ENCODE measurements at regions not wholly inside any gene's neighbourhood (a gene's known extent, or its start where the extent isn't known, plus 50 kb on each side); places are given as distances from the start of the nearest gene placed in this dataset.

DNA sequence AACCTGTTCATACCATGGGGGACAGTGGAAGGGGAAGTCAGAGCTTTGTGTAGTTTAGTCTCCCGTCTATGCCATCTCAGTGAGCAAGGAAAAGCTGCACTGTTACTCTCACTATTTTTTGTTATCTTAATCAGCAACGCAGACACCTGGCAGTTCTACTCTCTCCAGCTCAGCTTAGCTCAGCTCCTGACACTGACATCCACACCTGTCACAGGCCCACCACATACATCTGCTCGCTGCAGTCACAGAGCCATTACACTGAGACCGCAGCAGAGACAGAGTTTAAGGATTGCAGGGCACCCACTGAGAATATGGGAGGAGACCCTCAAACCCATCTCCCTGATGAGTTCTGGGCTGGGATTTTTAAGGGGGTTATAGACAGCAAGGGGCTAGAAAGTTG lies 257.3 kb upstream of the AKR1E2 start (continued):
- TF ChIP-seq, protein P1, sequence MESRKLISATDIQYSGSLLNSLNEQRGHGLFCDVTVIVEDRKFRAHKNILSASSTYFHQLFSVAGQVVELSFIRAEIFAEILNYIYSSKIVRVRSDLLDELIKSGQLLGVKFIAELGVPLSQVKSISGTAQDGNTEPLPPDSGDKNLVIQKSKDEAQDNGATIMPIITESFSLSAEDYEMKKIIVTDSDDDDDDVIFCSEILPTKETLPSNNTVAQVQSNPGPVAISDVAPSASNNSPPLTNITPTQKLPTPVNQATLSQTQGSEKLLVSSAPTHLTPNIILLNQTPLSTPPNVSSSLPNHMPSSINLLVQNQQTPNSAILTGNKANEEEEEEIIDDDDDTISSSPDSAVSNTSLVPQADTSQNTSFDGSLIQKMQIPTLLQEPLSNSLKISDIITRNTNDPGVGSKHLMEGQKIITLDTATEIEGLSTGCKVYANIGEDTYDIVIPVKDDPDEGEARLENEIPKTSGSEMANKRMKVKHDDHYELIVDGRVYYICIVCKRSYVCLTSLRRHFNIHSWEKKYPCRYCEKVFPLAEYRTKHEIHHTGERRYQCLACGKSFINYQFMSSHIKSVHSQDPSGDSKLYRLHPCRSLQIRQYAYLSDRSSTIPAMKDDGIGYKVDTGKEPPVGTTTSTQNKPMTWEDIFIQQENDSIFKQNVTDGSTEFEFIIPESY (CRISPR knock-in tag; IDR thresholded peaks at IDR 0.05) = no peak
- no peak for TF ChIP-seq NONO (IDR thresholded peaks at IDR 0.05; ENCODE audit: low read depth in 2 of 2, low read length in 1 of 2)
- TF ChIP-seq, protein P2, sequence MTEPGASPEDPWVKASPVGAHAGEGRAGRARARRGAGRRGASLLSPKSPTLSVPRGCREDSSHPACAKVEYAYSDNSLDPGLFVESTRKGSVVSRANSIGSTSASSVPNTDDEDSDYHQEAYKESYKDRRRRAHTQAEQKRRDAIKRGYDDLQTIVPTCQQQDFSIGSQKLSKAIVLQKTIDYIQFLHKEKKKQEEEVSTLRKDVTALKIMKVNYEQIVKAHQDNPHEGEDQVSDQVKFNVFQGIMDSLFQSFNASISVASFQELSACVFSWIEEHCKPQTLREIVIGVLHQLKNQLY (CRISPR knock-in tag; conservative IDR thresholded peaks at IDR 0.05) = no peak
- no peak for TF ChIP-seq MCM5 (IDR thresholded peaks at IDR 0.05; ENCODE audit: low read depth)
- TF ChIP-seq NFIX (CRISPR knock-in tag; IDR thresholded peaks at IDR 0.05; ENCODE audit: low read depth) = no peak
- TF ChIP-seq NFYB (IDR thresholded peaks at IDR 0.05; ENCODE audit: extremely low read depth, insufficient read length) = no peak
- no peak for TF ChIP-seq JUND (IDR thresholded peaks at IDR 0.05; ENCODE audit: borderline replicate concordance, low read depth, low read length)
- no peak for TF ChIP-seq JUND (tag; IDR thresholded peaks at IDR 0.05; ENCODE audit: borderline replicate concordance, low read depth, low read length)

DNA sequence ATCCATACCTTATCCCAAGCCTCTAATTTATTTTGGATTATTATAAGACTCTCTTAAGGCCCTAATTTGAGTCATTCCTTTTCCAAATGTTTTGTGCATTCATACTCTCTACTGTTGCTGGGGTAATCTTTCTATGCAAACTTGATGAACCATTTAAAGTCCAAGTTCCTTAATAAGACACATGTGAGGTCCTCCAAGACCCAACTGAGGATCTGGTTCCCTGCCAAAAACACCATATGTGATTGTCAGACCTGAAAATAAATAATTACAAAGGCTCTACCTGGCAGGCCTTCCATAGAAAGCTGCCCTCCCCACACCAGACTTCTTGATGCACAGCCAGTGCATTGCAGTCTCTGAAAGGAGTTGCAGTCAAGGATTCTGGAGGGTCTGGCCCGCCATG lies 257.9 kb upstream of the AKR1E2 start:
- Histone ChIP-seq H3K9ac (ENCODE audit: insufficient read depth in 1 of 2, low read depth in 2 of 2, low read length in 2 of 2) (no peak overlapping the region), H4K20me1 (replicated peaks; ENCODE audit: control insufficient read depth, insufficient read depth, low read length) (no peaks in the 10 kb centered on the region), H3K9me1 (ENCODE audit: control insufficient read depth, insufficient read depth, low read length) (no peaks in the 10 kb centered on the region), H3K4me3 (no peak overlapping the region), H3K36me3 (ENCODE audit: control insufficient read depth, insufficient read depth, low read length) (no peaks in the 10 kb centered on the region), H3K27me3 (ENCODE audit: control insufficient read depth in 2 of 2, insufficient read depth in 2 of 2, low read length in 2 of 2) (peaks cover 0 to 4% of the 10 kb centered on the region in 2 experiments; a peak in 2 of 5 replicates), H3K79me2 (ENCODE audit: control insufficient read depth, insufficient read depth, low read length) (no peaks in the 10 kb centered on the region), H3K27ac (ENCODE audit: extremely low read depth, low read depth, low read length) (no peak overlapping the region), H3K9me3 (replicated peaks; ENCODE audit: control insufficient read depth, insufficient read depth, low read depth, low read length) (no peaks in the 10 kb centered on the region), H3K4me2 (ENCODE audit: insufficient read depth, low read length) (no peak overlapping the region), H2AFZ (ENCODE audit: low read depth, low read length) (no peak overlapping the region), H3K4me1 (replicated peaks in 1 of 2; ENCODE audit: control insufficient read depth in 2 of 2, insufficient read depth in 2 of 2, low read length in 2 of 2) (no peaks in the 10 kb centered on the region)
- ChIA-PET POLR2A (interaction anchor here (1.2 kb wide), 1 partner anchor 18 kb away, joined by 3 read pairs; no protein-coding TSS in a partner anchor), CTCF (ENCODE audit: low intra/inter-chr PET ratio) (no interaction called here)
- intact Hi-C loops (cut with micrococcal nuclease) = no loop called here
- DNase-seq (ENCODE audit: extremely low read depth in 1 of 4, low spot score in 3 of 4) (no peak), FAIRE-seq (no peak), ATAC-seq (no peak)
- 0% methylated on average over 1 of the region's 1 CpG for WGBS (ENCODE audit: insufficient coverage, low coverage, missing lambda C conversion rate)
- BruUV-seq (replicated peaks) = no TSS peak
- in situ Hi-C loops (cut with MboI) = no loop called here
- no peak for TF ChIP-seq LCOR (CRISPR knock-in tag; IDR thresholded peaks at IDR 0.05)

Data from K562 (cell line).